GM23248 (cell line): ENCODE measurements at regions not wholly inside any gene's neighbourhood (a gene's known extent, or its start where the extent isn't known, plus 50 kb on each side); places are given as distances from the start of the nearest gene placed in this dataset.

Experiments
- EZH2 ChIP-seq: fragments of 200-600 bp; sonication (generic); IDR thresholded peaks from 2 replicates; pipeline ENCODE4 v1.6.1; 2018; ENCODE audit warnings: antibody characterized with exemption, mild to moderate bottlenecking; ENCODE audit not compliant: insufficient read depth, poor library complexity, severe bottlenecking
- EZH2phosphoT487 ChIP-seq: fragments of 200-600 bp; sonication (generic); IDR thresholded peaks from 2 replicates; pipeline ENCODE4 v1.6.1; 2018; ENCODE audit warnings: antibody characterized with exemption, moderate library complexity, mild to moderate bottlenecking, low read depth; ENCODE audit not compliant: insufficient read depth

DNA sequence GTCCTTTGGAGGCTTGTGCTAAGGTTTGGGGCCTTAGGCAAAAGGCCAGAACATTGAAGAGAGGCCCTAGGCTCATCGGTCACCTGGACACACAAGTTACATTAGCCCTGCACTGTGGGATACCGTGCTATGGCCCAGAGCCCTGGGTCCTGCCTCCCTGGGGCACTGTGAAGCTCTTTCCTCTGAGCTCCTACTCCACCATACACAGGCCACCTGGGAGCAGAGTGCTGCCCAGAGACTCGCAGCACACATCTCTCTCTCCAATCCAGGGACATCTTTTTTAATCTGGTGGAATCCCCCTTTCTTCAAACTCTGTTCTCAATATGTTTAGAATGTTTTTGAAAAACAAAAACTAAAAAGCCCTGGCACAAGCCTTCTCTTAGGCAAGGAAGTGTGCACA, 314.2 kb upstream of the RGS6 start:
- TF ChIP-seq EZH2 (no peak), EZH2phosphoT487 (no peak)
